T-helper 1 cell (primary cell): ENCODE measurements at regions not wholly inside any gene's neighbourhood (a gene's known extent, or its start where the extent isn't known, plus 50 kb on each side); places are given as distances from the start of the nearest gene placed in this dataset.

Source experiments
- DNase-seq, 5 donors: peaks; one replicate each; pipeline ENCODE4 v3.0.0-alpha.2; 2012 to 2020

GRCh38 chr18:38984968-38985367 lies 1419.4 kb upstream of the CELF4 start:
- DNase-seq, result no peak

GRCh38 chr18:38982072-38982471 lies 1416.5 kb upstream of the CELF4 start:
- DNase-seq, result no peak

- DNase-seq, result no peak
Observed at GRCh38 chr18:38981389-38981788, 1415.8 kb upstream of the CELF4 start.

GRCh38 chr18:38980420-38980819 lies 1414.8 kb upstream of the CELF4 start:
- no peak for DNase-seq

GRCh38 chr18:38972571-38972970 lies 1407.0 kb upstream of the CELF4 start:
- DNase-seq, result no peak

GRCh38 chr18:38971881-38972280 lies 1406.3 kb upstream of the CELF4 start:
- DNase-seq, result no peak

GRCh38 chr18:38966841-38967240 lies 1401.2 kb upstream of the CELF4 start:
- no peak for DNase-seq

- no peak for DNase-seq
Observed at GRCh38 chr18:38963943-38964660, 1398.5 kb upstream of the CELF4 start.

- no peak for DNase-seq
Observed at GRCh38 chr18:38961880-38962279, 1396.3 kb upstream of the CELF4 start.

- DNase-seq, result no peak
Observed at GRCh38 chr18:38957736-38958135, 1392.1 kb upstream of the CELF4 start.

- DNase-seq, result no peak
Observed at GRCh38 chr18:38956068-38956467, 1390.5 kb upstream of the CELF4 start.

GRCh38 chr18:38951633-38952032 lies 1386.0 kb upstream of the CELF4 start:
- DNase-seq, result no peak

- DNase-seq, result no peak
Observed at GRCh38 chr18:38948436-38948835, 1382.8 kb upstream of the CELF4 start.

- DNase-seq, result no peak
Observed at GRCh38 chr18:38944446-38945024, 1378.9 kb upstream of the CELF4 start.

- no peak for DNase-seq
Observed at GRCh38 chr18:38941711-38942561, 1376.3 kb upstream of the CELF4 start.

- DNase-seq, result peak; percentile 20 to 90 (median 45)
Observed at GRCh38 chr18:38940863-38941531, 1375.4 kb upstream of the CELF4 start.

- no peak for DNase-seq
Observed at GRCh38 chr18:38940475-38940862, 1374.9 kb upstream of the CELF4 start.

GRCh38 chr18:38933910-38934510 lies 1368.4 kb upstream of the CELF4 start:
- DNase-seq, result no peak

GRCh38 chr18:38933322-38933721 lies 1367.7 kb upstream of the CELF4 start:
- no peak for DNase-seq

GRCh38 chr18:38932752-38933151 lies 1367.2 kb upstream of the CELF4 start:
- DNase-seq, result no peak

- no peak for DNase-seq
Observed at GRCh38 chr18:38931754-38932050, 1366.1 kb upstream of the CELF4 start.

- DNase-seq, result no peak
Observed at GRCh38 chr18:38930881-38931753, 1365.5 kb upstream of the CELF4 start.
